ENCODE measurements at regions not wholly inside any gene's neighbourhood (a gene's known extent, or its start where the extent isn't known, plus 50 kb on each side); places are given as distances from the start of the nearest gene placed in this dataset.

- TF ChIP-seq CTCF (IDR thresholded peaks at IDR 0.05; ENCODE audit: insufficient read depth, low read length, poor library complexity, severe bottlenecking) (no peak), EZH2phosphoT487 (conservative IDR thresholded peaks at IDR 0.05; ENCODE audit: low read length) (no peak)
These were observed 685.1 kb downstream of the METTL15 start for GRCh38 chr11:28793282-28793738.

Measured in SU-DHL-6 (cell line).